Astrocyte (in vitro differentiated cells and primary cell): ENCODE measurements at regions not wholly inside any gene's neighbourhood (a gene's known extent, or its start where the extent isn't known, plus 50 kb on each side); places are given as distances from the start of the nearest gene placed in this dataset.

Experiments
- CTCF ChIP-seq: IDR thresholded peaks from 2 replicates; pipeline ENCODE4 v1.5.1; 2011; ENCODE audit warnings: low read depth, mild to moderate bottlenecking, inconsistent platforms, low read length, moderate library complexity; ENCODE audit not compliant: insufficient read depth
- EZH2 ChIP-seq: IDR thresholded peaks from 2 replicates; pipeline ENCODE4 v1.6.1; 2012; ENCODE audit warnings: mild to moderate bottlenecking, low read length, inconsistent platforms; ENCODE audit not compliant: insufficient read depth

DNA sequence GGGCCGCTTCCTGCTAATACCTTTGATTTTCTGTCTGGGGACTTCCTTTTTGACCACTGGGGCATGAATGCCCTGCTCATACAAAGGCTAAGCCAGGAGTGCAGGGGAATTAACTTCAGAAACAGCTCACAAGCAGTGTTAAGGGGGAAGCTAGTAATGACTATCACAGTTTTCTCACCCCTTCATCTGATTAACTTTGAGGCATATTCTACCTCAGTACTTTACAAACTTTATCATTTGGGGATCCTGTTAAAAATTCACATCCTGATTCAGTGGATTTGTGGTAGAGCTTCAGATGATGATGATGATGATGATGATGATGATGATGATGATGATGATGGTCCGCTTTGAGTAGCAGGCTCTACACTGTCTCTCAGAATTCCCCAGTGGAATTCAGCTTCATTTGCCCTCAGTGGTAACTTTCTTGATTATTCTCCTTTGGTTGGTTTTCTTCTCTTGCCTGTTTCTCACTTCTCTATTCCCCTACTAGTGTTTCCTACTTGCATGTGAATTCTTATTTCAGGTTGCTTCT, 78.4 kb upstream of the TMEM170B start:
- no peak for TF ChIP-seq EZH2
- TF ChIP-seq CTCF: no peak
